ENCODE measurements at regions not wholly inside any gene's neighbourhood (a gene's known extent, or its start where the extent isn't known, plus 50 kb on each side); places are given as distances from the start of the nearest gene placed in this dataset.
A peak's percentile ranks its signal among the peaks of the same experiment; 100 is the strongest.
"Not testable (repeated sequence)": the region's sequence is repeated elsewhere in the genome, so short reads cannot be mapped to it uniquely, and the experiment has no call there.

DNA sequence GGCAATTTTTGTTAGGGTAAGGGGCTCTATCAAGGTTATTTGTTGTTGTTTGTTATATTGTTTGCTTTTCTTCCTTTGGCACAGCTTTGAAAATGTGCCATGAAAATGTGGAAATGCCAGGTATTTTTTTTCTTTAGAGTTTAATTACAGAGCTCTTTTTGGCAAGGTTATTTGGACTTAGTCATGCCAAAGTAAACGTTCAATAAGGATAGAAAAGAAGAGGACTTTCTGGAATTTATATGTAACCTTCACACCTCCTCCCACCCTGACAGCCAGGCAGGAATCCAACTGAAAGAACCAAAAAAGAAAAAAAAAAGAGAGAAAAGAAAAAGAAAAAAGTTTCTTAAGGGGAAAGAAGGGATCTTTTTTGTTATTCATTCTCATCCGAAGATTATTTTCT, 217.8 kb downstream of the KITLG start:
- no peak for DNase-seq
- intact Hi-C loops (cut with DNase I) = no loop called here

DNA sequence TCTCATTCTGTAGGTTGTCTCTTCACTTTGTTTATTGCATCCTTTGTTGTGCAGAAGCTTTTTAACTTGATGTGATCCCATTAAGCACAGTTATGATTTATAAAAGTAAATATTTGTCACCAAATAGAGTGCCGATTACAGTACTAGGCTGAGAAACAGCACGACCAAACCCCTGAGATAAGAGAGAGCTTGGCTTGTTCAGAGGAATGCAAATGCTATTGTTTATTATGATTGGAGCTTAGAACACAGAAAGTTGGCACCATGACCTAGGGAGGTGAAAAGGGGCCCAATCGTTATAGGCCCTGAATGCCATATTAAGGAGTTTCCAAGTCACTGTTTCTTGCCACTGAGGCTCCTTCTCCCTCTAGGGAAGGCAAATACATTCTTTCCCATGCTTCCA, 214.9 kb downstream of the KITLG start:
- no peak for DNase-seq
- intact Hi-C loops (cut with DNase I) = no loop called here

DNA sequence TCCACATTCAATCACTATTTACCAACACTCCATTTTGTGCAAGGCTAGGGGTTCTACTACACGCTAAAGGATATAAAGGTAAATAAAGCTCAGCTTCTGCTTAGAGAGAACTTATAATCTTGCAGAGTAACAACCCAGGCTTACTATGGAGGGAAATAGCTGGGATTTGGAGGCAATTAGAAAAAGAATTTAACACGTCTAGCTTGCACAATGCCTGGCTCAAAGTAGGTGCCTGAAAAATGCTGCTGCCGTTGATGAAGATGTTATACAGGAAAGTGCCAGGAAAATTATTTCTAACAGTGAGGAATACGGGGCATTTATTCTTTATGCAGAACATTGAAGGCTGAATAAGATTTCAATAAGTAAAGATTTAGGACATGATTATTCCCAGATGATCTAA, 214.2 kb downstream of the KITLG start:
- no peak for DNase-seq
- intact Hi-C loops (cut with DNase I) = no loop called here

DNA sequence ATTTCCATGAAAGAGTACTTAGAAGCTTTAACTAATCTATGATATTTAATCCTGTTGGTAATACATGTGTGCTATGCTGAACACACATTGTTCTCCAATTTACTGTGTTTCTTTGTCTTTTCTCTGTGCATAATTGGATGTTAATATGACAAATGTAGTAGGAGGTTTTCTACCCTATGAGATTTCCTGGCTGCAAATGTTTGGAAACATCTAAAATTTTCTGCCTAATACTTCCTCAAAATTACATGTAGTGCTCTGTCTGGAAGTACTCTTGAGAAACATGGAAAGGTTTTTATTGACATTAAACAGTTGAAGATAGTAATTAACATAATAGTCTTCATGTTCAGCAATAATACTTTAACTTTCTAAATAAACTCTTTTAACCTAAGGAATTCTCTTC, 213.0 kb downstream of the KITLG start:
- intact Hi-C loops (cut with DNase I) = no loop called here
- no peak for DNase-seq

DNA sequence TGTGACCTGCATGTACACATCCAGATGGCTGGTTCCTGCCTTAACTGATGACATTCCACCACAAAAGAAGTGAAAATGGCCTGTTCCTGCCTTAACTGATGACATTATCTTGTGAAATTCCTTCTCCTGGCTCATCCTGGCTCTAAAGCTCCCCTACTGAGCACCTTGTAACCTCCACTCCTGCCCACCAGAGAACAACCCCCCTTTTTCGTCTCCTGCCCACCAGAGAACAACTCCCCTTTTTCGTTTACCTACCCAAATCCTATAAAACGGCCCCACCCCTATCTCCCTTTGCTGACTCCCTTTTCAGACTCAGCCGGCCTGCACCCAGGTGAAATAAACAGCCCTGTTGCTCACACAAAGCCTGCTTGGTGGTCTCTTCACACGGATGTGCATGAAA, 212.2 kb downstream of the KITLG start:
- intact Hi-C loops (cut with DNase I); DNase-seq: not testable (repeated sequence)

DNA sequence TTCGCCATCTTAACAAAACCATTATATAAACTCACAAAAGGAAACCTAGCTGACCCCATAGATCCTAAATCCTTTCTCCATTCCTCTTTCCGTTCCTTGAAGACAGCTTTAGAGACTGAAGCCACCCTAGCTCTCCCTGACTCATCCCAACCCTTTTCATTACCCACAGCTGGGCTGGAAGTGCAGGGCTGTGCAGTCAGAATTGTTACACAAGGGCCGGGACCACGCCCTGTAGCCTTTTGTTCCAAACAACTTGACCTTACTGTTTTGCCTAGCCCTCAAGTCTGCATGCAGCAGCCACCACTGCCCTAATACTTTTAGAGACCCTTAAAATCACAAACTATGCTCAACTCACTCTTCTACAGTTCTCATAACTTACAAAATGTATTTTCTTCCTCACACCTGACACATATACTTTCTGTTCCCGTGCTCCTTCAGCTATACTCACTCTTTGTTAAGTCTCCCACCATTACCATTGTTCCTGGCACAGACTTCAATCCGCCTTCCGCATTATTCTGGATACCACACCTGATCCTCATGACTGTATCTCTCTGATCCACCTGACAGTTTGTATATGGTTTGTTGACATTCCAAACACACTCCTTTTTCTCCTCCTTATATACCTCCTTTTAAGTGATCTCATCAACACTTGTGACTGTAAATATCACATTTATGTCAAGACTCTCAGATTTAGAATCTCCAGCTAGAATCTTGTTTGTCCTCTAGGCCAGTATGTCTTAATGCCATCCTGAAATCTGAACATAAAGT, 208.7 kb downstream of the KITLG start:
- DNase-seq = no peak
- intact Hi-C loops (cut with DNase I) = no loop called here

DNA sequence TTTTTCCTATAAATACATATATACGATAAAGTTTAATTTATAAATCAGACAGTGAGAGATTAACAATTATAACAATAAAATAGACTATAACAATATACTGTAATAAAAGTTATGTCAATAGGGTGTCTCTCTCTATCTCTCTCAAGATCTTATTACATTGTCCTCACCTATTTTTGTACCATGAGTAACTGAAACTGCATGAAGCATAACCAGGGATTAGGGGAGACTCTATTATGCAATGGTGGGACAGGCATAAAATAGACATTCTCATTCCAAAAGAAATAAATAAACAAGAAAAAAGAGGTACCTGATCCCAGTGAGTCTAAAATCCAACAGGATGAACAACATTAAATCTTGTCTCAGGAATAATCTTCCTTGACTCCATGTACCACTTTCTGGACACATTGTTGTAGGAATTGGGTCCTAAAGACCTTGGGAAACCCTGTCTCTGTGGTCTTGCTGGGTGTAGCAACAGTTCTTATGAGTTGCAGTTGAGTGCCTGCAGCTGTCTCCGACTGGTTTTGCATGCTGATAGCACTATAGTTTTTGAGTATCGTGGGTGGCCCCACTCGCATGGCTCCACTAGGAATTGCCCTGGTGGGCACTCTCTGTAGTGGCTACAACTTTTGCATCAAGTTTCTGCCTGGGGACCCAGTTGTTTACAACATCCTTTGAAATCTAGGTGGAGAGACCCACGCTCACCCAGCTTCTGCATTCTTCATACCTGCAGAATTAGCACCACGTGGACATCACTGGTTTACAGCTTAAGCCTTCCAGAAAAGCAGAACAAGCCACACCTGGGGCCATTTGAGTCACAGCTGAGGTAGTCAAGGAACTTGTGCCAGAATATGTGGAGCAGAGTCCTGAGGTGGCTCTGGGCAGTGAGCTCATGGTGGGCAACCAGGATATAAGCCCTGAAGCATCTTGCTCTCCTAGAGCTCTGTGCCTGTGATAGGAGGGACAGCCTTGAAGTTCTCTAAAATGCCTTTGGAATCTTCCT, 204.7 kb downstream of the KITLG start:
- peak in 1 of 10 donors; percentile 54 for DNase-seq
- intact Hi-C loops (cut with DNase I) = no loop called here

DNA sequence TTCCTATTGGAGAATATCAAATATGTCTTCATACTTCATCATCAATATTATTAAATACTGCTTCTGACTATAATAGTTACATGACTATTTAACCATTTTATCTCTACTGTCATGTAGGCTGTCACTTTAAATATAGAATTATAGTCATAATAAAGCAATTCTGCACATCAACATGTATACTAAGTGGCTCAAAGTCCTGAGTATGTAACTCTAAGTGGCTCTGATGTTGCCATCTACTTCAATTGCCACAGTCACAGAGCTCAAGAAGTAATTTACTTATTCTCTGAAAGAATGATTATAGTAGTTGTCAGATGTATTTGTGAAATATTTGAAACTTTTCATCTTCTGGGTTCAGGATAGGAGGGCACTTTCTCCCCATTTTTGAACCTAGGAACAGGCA, 202.3 kb downstream of the KITLG start:
- intact Hi-C loops (cut with DNase I) = no loop called here
- no peak for DNase-seq

DNA sequence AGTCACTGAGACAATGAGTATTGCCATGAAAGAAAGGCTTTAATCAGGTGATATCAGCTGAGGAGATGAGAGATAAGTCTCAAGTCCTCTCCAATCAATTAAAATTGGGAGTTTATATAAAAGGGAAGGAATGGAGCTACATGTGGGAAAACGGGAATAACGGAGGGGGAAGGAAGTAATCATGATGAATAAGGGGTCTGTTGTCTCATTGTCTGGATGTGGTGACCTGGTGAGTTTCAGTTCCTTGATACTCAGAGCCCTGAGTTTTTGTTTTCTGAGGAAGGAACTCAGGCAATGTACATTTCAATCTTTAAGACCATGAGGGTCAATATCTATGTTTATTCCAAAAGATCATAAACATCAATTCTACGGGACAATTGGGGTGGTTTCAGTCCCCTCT, 198.8 kb downstream of the KITLG start:
- no peak for DNase-seq
- intact Hi-C loops (cut with DNase I) = no loop called here

DNA sequence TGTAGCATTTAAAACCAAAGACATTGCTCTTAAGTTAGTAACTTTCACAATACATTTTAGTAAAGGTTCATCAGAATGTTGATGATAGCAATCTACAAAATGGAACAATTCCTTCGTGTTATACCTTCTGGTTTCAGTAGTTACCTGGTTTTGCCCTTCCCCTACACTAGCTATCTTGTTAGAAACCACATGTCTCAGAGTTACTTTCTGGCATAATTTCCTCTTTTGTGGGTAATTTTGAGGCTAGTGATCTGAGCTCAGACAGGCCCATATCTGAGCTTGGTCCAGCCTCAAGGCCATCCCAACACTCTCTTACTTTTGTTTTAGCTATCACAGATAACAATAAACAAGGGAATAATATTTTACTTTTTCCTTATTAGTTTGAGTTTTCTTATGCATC, 196.9 kb downstream of the KITLG start:
- intact Hi-C loops (cut with DNase I) = no loop called here
- DNase-seq = no peak

DNA sequence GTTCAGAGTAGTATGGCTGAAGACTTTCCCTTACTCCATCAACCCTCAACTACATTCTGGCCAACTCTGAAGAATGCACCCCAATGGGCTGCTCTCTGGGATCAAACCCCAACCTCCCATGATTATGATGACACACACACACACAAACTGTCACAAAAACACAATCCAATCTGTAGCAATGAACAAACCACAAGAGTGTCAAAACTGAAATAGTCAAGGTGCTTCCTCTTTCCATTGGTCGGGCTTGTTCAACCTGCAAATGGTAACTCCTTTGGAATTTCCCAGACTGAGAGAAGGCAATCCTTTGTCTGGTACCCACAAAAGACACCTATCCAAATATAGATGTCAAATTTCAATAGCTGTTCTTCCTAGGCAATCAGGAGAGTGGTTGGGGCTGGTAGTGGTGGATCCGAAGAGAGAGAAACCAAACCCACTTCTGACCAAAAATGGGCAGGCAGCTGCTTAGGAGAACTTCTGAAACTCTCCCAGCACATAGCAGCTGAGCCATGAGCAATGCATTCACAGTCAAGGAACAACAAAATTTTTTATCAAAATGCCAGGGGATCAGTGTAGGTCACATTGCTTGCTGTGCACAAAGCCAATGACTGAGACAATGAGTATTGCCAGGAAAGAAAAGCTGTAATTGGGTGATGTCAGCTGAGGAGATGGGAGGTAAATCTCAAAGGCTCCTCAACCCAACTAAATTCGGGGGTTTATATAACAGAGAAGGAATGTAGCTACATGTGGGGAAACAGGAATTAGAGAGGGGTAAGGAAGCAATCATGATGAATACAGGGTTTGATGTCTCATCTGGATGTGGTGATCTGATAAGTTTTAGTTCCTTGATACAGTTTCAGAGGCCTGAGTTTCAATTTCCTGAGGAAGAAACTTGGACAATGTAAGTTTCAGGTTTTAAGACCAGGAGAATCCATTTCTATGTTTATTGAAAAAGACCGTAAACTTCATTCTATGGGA, 191.4 kb downstream of the KITLG start:
- intact Hi-C loops (cut with DNase I) = no loop called here

DNA sequence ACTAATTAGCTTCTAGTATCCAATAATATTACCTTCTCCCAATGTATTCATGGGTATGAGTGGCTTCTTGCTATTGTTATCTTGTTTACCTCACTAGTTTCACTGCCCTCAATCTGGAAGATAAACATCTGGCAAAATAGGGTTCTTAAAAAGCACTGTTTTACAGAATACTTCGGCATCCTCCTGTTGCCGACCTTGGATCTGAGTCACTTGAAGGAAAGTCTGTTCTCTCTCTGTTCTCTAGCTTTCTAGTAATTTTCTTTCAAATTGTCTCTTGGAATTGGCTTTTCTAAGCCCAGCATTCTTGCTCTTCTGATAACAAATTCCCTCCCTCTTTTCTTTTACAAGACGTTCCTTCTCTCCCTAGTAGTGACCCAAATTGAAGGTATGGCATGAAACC, 189.5 kb downstream of the KITLG start:
- intact Hi-C loops (cut with DNase I) = no loop called here

More for the DNA sequence above, 191.4 kb downstream of the KITLG start:
- DNase-seq = no peak

DNA sequence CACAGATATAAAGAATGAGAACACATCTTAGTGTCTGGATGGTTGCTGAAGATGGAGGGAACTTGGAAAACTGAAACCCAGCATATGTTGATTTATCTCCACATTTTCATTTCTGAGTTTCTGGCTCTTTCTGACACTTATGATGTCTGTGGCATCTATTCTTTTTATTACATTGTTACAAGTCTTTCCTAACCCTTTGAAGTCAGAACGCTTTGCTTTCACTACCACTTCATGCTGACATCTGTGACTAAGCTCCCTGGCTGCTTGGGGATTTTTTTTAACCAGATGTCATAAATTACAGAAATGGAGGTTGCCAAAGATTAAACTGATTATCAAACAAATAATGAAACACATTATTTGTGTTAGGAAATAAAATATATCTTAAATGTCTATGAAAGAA, 188.7 kb downstream of the KITLG start:
- intact Hi-C loops (cut with DNase I) = no loop called here
- no peak for DNase-seq

More for the DNA sequence above, 189.5 kb downstream of the KITLG start:
- no peak for DNase-seq

DNA sequence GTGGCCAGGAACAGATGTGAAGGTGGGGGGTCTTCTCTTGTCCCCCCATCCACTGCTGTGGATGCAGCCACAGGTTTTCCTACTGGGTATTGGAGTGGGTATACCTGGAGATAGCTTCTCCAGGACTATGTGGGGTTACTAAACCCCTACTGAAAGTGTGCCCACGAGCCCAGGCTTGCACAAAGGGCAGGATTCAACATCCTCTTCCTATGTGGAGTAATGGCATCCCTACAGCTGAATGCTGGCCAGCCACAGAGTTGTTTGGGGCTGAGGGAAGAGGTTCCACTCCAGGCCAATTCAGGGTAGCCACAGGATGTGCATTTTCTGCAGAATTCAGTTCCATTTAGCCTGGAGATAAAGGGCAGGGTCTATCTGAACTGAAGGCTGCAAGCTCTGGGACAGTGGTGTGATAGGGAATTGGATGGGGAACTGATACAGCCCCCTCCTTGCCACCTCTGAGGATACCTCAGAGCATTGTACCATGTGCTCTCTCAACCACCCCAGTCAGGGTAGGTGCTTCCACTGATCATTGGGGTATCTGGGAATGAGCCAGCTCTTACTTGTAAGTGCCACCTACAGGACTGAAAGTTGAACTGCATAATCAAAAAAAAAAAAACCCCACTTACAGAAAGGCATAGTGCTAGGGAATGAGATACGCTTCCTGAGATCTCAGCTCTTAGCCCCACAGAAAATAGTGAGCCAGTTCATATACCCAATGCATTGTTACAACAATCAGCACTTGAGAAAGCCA, 187.1 kb downstream of the KITLG start:
- intact Hi-C loops (cut with DNase I) = no loop called here
- no peak for DNase-seq

DNA sequence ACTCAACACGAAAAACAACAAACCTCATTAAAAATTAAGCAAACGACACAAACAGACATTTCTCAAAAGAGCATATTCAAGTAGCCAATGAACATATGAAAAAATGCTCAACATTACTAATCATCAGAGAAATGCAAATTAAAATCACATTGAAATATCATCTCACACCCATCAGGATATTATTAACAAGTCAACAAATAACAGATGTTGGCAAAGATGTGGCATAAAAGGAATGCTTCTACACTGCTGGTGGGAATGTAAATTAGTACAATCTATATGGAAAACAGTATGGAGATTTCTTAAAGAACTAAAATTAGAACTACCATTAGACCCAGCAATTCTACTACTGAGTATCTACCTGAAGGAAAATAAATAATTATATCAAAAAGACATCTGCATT, 182.2 kb downstream of the KITLG start:
- no peak for DNase-seq
- intact Hi-C loops (cut with DNase I) = no loop called here

DNA sequence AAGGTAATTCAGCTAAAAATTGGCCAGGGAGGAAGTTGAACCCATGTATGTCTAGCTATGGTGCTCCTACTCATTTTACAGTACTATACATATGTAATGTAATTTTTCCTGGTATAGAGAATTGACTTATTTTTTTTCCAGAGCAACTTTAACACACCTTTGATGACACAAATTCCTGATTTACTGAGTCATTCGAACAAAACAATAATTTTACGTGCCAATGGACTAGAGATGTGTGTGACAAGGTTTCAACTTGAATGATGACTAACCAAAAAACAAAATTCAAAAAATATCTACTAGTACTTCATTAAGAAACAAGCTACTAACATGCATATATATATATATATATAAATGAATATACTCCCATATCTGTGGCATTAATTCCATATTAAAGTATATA, 180.5 kb downstream of the KITLG start:
- intact Hi-C loops (cut with DNase I) = no loop called here

DNA sequence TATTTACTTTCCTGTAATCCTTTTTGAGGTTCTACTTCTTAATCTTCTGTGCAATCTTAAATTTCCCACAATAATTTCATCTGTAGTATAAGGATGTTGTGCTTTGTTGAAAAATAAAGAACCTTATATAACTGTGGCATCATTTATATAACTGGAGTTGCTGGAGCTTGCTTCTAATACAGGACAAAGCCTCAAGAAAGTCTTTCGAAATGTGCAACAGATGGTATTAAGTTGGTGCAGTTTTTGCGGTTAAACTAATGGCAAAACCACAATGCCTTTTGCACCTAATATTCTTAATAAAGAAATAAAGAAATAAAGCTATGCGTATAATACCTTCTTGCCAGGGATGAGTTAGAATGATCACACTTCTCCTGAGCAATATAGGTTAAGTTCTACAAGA, 180.0 kb downstream of the KITLG start:
- intact Hi-C loops (cut with DNase I) = no loop called here
- no peak for DNase-seq

More for the DNA sequence above, 180.5 kb downstream of the KITLG start:
- no peak for DNase-seq

DNA sequence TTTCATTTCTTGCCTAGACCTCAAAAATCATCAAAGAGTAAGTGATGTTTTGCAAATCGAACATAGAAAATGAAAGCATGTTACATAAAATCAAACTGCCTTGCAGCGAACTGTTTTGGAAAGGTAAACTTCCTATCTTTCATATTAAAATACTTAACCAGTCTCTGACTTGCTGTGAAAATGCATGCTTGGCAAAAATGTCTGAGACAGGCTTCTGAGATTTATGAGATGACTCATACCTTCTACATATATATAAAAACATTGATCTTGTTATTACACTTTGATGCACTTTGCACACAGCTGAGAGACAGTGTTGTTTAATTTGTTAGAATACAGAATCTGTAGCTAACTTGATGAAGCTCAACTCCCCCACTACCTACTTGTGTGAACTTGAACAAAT, 179.1 kb downstream of the KITLG start:
- DNase-seq = no peak
- intact Hi-C loops (cut with DNase I) = no loop called here

DNA sequence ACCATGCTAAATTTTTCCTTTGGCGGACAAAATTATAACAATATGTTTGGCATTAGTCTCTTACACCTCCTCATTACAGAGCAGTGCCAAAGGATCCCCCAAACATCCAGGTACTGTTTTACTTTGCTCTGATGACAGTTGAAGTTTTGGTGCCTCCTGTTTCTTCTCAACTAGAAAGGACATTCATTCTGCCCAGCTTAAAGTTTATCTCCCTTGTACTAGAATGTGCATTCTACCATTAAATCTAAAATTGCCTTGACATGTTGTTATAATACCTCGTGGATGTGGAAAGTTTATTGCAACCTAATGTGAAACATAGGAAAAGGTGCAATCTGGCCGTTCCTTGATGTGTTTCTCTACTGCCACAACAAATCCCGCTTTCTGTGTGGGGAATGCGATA, 173.4 kb downstream of the KITLG start:
- intact Hi-C loops (cut with DNase I) = no loop called here
- no peak for DNase-seq

DNA sequence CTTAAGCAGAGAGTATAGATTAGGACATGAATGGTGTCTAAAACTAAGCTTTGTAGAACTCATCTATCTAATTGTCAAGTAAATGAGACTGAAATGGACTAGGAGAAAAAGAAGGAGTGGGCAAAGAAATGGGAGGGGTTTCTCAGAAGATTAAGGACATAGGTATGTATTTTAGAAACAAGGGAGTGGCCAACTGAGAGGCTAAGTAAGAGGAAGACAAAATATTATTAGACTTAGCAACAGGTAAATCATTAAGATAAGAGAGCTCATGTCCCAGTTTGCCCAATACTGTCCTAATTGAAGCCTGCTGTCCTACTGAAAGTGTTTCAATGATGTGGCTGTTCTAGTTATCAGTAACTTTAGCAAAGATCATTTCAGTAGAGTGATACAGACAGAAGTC, 171.4 kb downstream of the KITLG start:
- no peak for DNase-seq

More for the DNA sequence above, 171.4 kb downstream of the KITLG start:
- intact Hi-C loops (cut with DNase I) = no loop called here

All from posterior cingulate gyrus (tissue), 11 donors.